ENCODE measurements at regions not wholly inside any gene's neighbourhood (a gene's known extent, or its start where the extent isn't known, plus 50 kb on each side); places are given as distances from the start of the nearest gene placed in this dataset.

- TF ChIP-seq CTCF (IDR thresholded peaks at IDR 0.05) (no peak), POLR2AphosphoS5 (IDR thresholded peaks at IDR 0.05; ENCODE audit: low read depth, low read length) (no peak), SIN3A (IDR thresholded peaks at IDR 0.05; ENCODE audit: borderline replicate concordance, insufficient read depth, low read depth, low read length) (no peak)
Observed at GRCh38 chr10:23820792-23821191, 381.9 kb downstream of the OTUD1 start.
